Activated CD4-positive, alpha-beta T cell treated with anti-CD3 and anti-CD28 coated beads for 24 hours (primary cell): ENCODE measurements at regions not wholly inside any gene's neighbourhood (a gene's known extent, or its start where the extent isn't known, plus 50 kb on each side); places are given as distances from the start of the nearest gene placed in this dataset.
A peak's percentile ranks its signal among the peaks of the same experiment; 100 is the strongest.

Experiments
- DNase-seq, 2 donors: peaks; one replicate each; pipeline ENCODE4 v3.0.0-alpha.2; 2020; ENCODE audit warnings: low read depth in 2 of 2

DNA sequence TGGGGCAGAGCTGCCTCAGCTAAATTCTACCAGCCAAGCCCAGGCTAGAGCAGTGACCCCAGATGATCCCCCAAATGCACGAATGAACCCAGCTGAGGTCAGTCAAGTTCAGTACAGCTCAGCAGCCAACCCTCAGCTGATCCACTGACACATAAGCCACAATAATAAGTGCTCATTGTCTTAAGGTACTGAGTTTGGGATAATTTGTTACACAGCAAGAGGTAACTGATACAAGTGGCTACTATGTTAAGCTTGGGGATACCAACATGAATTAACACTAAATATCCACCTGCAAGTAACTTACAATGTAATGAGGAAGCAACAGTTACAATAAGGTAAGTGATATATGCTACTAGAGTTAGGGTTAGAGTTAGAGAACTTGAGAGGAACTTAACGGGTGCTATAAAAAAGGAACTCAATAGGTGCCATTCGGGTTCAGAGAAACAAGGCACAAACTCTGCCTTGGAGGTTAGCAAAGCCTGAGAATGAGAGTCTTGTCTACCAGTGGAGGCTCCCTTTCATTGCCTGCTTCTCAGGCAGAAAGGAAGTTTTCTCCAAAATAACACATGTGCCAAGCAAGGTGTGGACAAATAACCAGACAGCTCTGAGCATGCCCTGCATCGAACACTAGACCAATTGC, 189.4 kb downstream of the ARL4C start:
- DNase-seq: no peak

- no peak for DNase-seq
These were observed 190.3 kb downstream of the ARL4C start for GRCh38 chr2:234306426-234307173.

GRCh38 chr2:234305846-234306245, 191.0 kb downstream of the ARL4C start:
- DNase-seq: no peak

- no peak for DNase-seq
These were observed 191.9 kb downstream of the ARL4C start for GRCh38 chr2:234304950-234305349.

DNA sequence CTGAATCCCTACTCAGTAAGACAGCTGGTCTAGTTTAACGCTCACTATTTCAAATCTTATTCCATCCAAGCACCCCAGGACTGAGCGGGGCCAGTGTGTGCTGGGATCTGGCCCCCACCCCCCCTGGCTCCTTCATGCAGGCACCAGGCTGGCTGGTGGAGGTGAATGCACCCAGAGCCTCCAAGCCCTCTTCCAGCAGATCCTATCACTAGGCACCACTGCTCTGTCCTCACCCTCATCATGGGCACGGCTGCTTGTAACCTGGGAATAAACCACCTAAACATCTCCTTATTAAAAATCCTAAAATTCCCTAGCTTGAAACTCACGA, 194.3 kb downstream of the ARL4C start:
- no peak for DNase-seq

- DNase-seq: no peak
These were observed 195.7 kb downstream of the ARL4C start for GRCh38 chr2:234300932-234301823.

DNA sequence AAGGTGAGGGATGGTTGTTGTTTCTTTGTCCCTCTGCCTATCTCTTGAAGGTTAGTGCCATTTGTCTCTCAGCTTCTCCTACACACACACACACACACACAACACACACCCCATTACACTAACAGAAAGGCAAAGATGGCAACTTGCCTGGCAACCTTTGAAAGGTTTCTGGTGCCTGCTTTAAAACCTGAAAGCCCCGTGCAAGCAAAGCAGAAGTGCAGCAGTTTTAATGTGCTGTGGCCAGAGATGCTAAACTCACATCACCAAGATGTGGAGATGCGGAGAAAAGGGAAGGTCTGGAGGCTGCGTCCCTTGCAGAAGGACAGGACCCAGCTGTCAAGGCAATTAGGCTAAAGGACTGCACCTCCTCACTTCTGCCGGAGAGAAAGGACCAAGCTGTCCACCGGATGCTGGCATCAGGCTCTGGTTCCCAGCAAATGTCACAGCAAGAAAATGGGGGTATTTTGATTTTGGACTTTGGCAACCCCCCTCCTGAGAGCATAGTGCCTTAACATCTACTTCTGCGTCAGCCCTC, 196.4 kb downstream of the ARL4C start:
- DNase-seq: no peak

- no peak for DNase-seq
These were observed 198.0 kb downstream of the ARL4C start for GRCh38 chr2:234298918-234299317.

GRCh38 chr2:234296991-234297390, 199.9 kb downstream of the ARL4C start:
- no peak for DNase-seq

DNA sequence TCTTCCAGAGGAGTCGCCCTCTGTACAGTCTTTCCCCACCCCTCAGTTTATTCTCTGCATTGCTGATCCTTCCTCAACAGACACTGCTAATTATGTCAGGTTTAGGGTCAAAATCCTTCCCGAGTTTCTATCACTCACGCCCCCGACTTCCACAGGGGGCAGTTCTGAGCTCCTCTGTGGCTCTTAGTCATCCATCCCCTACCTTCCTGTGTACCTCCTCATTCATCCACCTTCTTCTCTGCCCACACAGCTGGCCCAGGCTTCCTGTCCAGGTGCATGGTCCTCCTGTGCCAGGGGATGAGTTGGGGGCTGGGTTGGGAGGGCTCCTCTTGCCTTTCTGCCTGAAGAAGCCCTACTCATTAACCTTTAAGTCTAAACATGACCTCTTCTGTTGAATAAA, 202.9 kb downstream of the ARL4C start:
- no peak for DNase-seq

DNA sequence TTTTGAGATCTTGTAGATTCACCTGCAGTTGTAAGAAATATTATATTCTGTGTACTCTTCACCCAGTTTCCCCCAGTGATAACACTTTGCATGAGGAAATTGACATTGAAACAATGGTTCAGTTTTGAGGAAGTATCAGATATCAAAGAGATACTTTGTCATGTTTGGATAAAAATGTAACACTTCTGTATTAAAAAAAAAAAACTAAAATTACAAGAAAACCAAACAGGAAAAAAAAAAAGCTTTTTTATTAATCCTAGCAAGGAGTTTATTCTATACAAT, 204.0 kb downstream of the ARL4C start:
- no peak for DNase-seq

DNA sequence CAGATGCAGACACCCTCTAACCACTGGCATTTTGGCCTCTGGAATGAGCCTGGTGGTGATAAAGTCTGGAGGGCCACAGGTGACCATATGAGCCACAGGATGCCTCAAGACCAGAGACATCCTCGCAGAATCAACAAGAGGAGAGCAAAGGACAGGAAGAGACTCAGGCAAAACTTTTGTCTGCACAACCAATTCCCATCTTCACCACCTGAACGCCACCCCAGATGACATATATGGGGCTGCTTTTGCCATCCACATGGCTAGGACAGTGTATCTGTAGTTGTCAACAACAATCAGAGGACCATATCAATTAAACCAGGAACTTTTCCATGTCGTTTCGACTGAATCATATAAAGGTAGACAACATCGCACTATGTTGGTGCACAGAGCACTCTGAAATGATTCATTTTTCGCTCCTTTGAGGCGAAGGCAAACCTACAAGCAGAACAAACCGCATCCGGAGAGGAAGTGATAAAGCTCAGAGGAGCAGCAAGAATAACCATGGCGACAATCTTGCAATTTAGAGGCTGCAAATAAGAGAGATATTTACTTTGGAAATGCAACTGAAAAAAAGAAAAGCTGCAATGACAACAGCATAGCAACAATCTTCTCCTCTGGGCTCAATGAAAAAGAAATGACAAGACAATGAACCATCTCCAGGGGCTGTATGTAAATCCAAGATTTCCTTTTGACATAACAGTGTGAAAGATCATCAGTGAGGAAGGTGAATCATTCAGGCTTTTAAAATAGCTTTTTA, 204.5 kb downstream of the ARL4C start:
- peak in 1 of 2 donors; percentile 54 for DNase-seq

DNA sequence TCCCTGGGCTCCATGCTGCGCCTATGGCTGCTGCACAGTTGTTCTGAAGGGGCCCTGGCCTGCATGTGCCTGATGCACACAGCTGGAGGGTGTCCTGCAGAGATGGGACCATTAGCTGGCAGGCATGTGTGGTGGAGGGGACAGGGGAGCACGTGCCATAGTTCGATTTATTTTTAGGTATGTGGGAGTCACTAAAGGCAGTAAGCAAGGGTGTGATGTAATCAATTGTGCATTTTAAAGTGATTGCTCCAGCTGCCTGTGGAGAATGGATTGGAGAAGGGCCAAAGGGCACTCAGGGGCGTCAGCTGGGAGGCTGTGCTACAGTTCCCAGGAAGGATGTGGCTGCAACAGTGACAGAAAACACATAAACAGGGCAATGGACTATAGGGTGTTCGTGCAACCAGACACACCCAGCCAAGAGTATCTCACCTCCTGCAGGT, 205.1 kb downstream of the ARL4C start:
- no peak for DNase-seq

GRCh38 chr2:234290671-234291070, 206.2 kb downstream of the ARL4C start:
- peak; percentile 50 to 54 for DNase-seq

- DNase-seq: no peak
These were observed 206.9 kb downstream of the ARL4C start for GRCh38 chr2:234289834-234290590.

DNA sequence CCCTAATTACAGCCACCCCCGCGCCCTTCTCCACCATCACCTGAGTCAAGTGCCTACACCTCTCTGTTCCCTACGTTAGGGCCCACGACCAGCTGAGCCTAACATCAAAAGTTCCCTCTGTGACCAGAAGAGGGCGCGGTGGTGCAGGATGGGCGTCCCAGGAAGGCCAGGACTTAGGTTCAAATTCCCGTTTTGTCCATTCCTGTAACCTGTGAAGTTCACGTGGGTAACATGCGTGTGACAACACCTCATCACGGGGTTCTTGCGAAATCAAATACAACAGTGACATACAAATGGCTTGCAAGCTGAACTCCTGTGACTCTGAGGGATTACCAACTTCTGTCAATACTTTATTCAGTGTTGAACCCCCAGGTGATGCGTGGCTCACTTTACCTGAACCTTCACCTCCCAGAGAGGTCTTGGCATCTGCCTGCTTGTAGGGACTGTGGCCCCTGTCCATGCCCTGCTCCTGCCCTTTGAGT, 207.9 kb downstream of the ARL4C start:
- DNase-seq: peak; percentile 55 to 57

DNA sequence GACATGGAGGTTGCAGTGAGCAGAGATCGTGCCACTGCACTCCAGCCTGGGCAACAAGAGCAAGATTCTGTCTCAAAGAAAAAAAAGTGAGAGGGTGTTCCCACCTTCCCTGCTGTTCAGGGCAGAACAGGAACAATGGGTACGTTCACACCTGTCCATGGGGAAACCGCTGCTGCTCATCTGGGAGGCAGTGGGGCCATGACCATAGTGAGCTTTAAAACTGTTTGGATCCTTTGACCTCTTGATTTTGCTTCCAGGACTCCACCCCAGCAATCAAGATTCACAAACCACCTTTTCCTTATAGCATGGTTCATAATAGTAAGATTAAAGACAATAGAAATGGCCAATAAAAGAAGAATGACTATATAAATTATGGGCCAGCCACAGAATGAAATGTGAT, 209.2 kb downstream of the ARL4C start:
- no peak for DNase-seq

GRCh38 chr2:234286956-234287355, 209.9 kb downstream of the ARL4C start:
- no peak for DNase-seq

DNA sequence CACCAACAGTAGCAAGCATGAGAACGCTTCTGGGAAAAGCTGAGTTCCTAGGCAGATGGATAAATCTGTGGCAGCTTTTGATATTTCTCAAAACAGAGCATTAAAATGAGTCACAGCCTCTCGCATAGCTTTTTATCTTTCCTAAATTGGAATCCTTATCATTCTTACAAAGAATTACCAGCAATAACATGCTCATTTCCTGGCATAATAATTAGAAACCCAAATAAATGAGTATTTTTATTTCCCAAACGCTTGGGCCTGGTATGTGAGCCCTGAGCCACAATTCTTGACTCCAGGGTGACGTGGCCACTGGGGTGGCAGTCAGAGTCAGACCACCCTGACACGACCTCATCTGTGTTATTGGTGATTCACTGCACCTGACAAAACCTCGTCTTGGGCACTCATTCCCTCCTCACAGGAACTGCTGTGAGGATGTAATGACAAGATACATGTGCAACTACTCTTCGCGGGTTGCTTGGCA, 210.7 kb downstream of the ARL4C start:
- no peak for DNase-seq

GRCh38 chr2:234285541-234285940, 211.3 kb downstream of the ARL4C start:
- no peak for DNase-seq

DNA sequence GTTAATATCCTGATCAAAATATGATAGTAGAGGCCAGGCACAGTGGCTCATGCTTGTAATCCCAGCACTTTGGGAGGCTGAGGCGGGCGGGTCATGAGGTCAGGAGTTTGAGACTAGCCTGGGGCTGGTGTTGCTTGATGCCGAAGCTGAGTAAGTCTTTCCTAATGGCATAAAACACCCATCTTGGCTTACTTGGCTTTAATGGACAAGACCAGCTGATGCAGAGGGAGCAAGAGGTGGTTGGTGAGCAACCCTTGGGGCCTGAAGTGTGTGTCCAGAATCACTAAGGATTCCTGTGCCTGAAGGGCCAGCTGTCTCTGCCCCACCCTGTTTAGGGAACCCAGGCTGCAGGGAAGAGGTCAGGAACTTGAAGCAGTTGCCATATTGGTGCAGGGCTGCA, 217.2 kb downstream of the ARL4C start:
- DNase-seq: no peak
